Retina (tissue), 1 donor: ENCODE measurements at regions not wholly inside any gene's neighbourhood (a gene's known extent, or its start where the extent isn't known, plus 50 kb on each side); places are given as distances from the start of the nearest gene placed in this dataset.

Experiments used
- DNase-seq: peaks from one replicate; pipeline ENCODE4 v3.0.0-alpha.2; 2016

- no peak for DNase-seq
Observed at GRCh38 chr5:68432682-68433081, 217.1 kb downstream of the PIK3R1 start.

- no peak for DNase-seq
Observed at GRCh38 chr5:68433526-68433922, 218.0 kb downstream of the PIK3R1 start.

GRCh38 chr5:68433923-68434879, 218.6 kb downstream of the PIK3R1 start:
- peak; percentile 4 for DNase-seq

- no peak for DNase-seq
Observed at GRCh38 chr5:68435611-68436010, 220.1 kb downstream of the PIK3R1 start.

GRCh38 chr5:68436686-68437520, 221.3 kb downstream of the PIK3R1 start:
- peak; percentile 47 for DNase-seq

GRCh38 chr5:68438876-68439275, 223.3 kb downstream of the PIK3R1 start:
- DNase-seq: no peak

GRCh38 chr5:68440245-68440644, 224.7 kb downstream of the PIK3R1 start:
- no peak for DNase-seq

GRCh38 chr5:68440651-68441050, 225.1 kb downstream of the PIK3R1 start:
- no peak for DNase-seq

GRCh38 chr5:68441309-68442073, 225.9 kb downstream of the PIK3R1 start:
- no peak for DNase-seq

- DNase-seq: no peak
Observed at GRCh38 chr5:68443091-68443490, 227.5 kb downstream of the PIK3R1 start.

GRCh38 chr5:68444048-68444447, 228.5 kb downstream of the PIK3R1 start:
- no peak for DNase-seq

GRCh38 chr5:68444833-68445232, 229.3 kb downstream of the PIK3R1 start:
- DNase-seq: no peak

- DNase-seq: no peak
Observed at GRCh38 chr5:68445257-68446069, 229.9 kb downstream of the PIK3R1 start.

GRCh38 chr5:68446070-68446357, 230.5 kb downstream of the PIK3R1 start:
- no peak for DNase-seq

GRCh38 chr5:68446487-68446894, 230.9 kb downstream of the PIK3R1 start:
- DNase-seq: no peak

GRCh38 chr5:68447136-68447929, 231.8 kb downstream of the PIK3R1 start:
- no peak for DNase-seq

GRCh38 chr5:68449380-68449779, 233.8 kb downstream of the PIK3R1 start:
- DNase-seq: no peak

GRCh38 chr5:68450245-68450852, 234.8 kb downstream of the PIK3R1 start:
- no peak for DNase-seq

- DNase-seq: no peak
Observed at GRCh38 chr5:68452286-68452685, 236.7 kb downstream of the PIK3R1 start.

GRCh38 chr5:68454172-68454571, 238.6 kb downstream of the PIK3R1 start:
- no peak for DNase-seq

- DNase-seq: no peak
Observed at GRCh38 chr5:68454766-68455165, 239.2 kb downstream of the PIK3R1 start.
